HEK293 (cell line): ENCODE measurements at regions not wholly inside any gene's neighbourhood (a gene's known extent, or its start where the extent isn't known, plus 50 kb on each side); places are given as distances from the start of the nearest gene placed in this dataset.

Source experiments
- ZBTB7A ChIP-seq: fragments of 450-650 bp; formaldehyde crosslinking; IDR thresholded peaks from 2 replicates; pipeline ENCODE4 v1.5.1; 2016; ENCODE audit warnings: low read depth, missing biosample characterization, missing genetic modification characterization
- ZFP41 ChIP-seq: fragments of 450-650 bp; formaldehyde crosslinking; IDR thresholded peaks from 2 replicates; pipeline ENCODE4 v1.5.1; 2016; ENCODE audit warnings: missing biosample characterization, missing genetic modification characterization, borderline replicate concordance
- ZNF140 ChIP-seq: fragments of 450-650 bp; formaldehyde crosslinking; IDR thresholded peaks from 2 replicates; pipeline ENCODE4 v1.5.1; 2016; ENCODE audit warnings: missing biosample characterization, missing genetic modification characterization
- ZNF184 ChIP-seq: fragments of 450-650 bp; IDR thresholded peaks from 2 replicates; pipeline ENCODE4 v1.5.1; 2018; ENCODE audit warnings: missing biosample characterization, mild to moderate bottlenecking, missing genetic modification characterization
- ZNF248 ChIP-seq: fragments of 450-650 bp; formaldehyde crosslinking; IDR thresholded peaks from 2 replicates; pipeline ENCODE4 v1.5.1; 2017; ENCODE audit warnings: missing biosample characterization, missing genetic modification characterization
- ZNF274 ChIP-seq, 2 experiments: fragments of 200-500 bp in 1 of 2; fragments of 450-650 bp in 1 of 2; sonication (Bioruptor generic) in 1 of 2; formaldehyde crosslinking in 1 of 2; IDR thresholded peaks; 2 replicates each; pipeline versions ENCODE4 v1.5.1 to v1.6.1; 2014 to 2016; ENCODE audit warnings: borderline replicate concordance in 1 of 2, inconsistent platforms in 1 of 2, low read length in 1 of 2, missing biosample characterization in 1 of 2, missing genetic modification characterization in 1 of 2
- ZNF37A ChIP-seq: fragments of 450-650 bp; IDR thresholded peaks from 2 replicates; pipeline ENCODE4 v1.5.1; 2018; ENCODE audit warnings: missing biosample characterization, missing genetic modification characterization
- ZNF423 ChIP-seq: fragments of 450-650 bp; formaldehyde crosslinking; IDR thresholded peaks from 2 replicates; pipeline ENCODE4 v1.5.1; 2016; ENCODE audit warnings: missing biosample characterization, missing genetic modification characterization
- ZNF501 ChIP-seq: fragments of 450-650 bp; formaldehyde crosslinking; IDR thresholded peaks from 2 replicates; pipeline ENCODE4 v1.5.1; 2016; ENCODE audit warnings: missing biosample characterization, missing genetic modification characterization
- ZNF513 ChIP-seq: fragments of 450-650 bp; IDR thresholded peaks from 2 replicates; pipeline ENCODE4 v1.5.1; 2018; ENCODE audit warnings: missing biosample characterization, missing genetic modification characterization
- ZNF704 ChIP-seq: fragments of 450-650 bp; formaldehyde crosslinking; IDR thresholded peaks from 2 replicates; pipeline ENCODE4 v1.5.1; 2016; ENCODE audit warnings: missing biosample characterization, missing genetic modification characterization
- TF ChIP-seq, protein P1 (sequence below): fragments of 450-650 bp; formaldehyde crosslinking; IDR thresholded peaks from 2 replicates; pipeline ENCODE4 v1.5.1; 2016; ENCODE audit warnings: missing biosample characterization, missing genetic modification characterization
- TF ChIP-seq, protein P2 (sequence below): fragments of 450-650 bp; formaldehyde crosslinking; IDR thresholded peaks from 2 replicates; pipeline ENCODE4 v1.5.1; 2016; ENCODE audit warnings: missing biosample characterization, missing genetic modification characterization
- TF ChIP-seq, protein P3 (sequence below): fragments of 450-650 bp; formaldehyde crosslinking; IDR thresholded peaks from 2 replicates; pipeline ENCODE4 v1.5.1; 2016; ENCODE audit warnings: missing biosample characterization, missing genetic modification characterization

GRCh38 chr3:99504258-99504657, 134.1 kb upstream of the COL8A1 start:
- TF ChIP-seq ZNF501, result no peak
- TF ChIP-seq ZNF423 (tag by site-specific recombination), result no peak
- TF ChIP-seq, protein P1, sequence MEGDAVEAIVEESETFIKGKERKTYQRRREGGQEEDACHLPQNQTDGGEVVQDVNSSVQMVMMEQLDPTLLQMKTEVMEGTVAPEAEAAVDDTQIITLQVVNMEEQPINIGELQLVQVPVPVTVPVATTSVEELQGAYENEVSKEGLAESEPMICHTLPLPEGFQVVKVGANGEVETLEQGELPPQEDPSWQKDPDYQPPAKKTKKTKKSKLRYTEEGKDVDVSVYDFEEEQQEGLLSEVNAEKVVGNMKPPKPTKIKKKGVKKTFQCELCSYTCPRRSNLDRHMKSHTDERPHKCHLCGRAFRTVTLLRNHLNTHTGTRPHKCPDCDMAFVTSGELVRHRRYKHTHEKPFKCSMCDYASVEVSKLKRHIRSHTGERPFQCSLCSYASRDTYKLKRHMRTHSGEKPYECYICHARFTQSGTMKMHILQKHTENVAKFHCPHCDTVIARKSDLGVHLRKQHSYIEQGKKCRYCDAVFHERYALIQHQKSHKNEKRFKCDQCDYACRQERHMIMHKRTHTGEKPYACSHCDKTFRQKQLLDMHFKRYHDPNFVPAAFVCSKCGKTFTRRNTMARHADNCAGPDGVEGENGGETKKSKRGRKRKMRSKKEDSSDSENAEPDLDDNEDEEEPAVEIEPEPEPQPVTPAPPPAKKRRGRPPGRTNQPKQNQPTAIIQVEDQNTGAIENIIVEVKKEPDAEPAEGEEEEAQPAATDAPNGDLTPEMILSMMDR (tag by site-specific recombination), result no peak
- TF ChIP-seq ZNF140, result no peak
- no peak for TF ChIP-seq ZNF248 (tag by site-specific recombination)
- TF ChIP-seq, protein P2, sequence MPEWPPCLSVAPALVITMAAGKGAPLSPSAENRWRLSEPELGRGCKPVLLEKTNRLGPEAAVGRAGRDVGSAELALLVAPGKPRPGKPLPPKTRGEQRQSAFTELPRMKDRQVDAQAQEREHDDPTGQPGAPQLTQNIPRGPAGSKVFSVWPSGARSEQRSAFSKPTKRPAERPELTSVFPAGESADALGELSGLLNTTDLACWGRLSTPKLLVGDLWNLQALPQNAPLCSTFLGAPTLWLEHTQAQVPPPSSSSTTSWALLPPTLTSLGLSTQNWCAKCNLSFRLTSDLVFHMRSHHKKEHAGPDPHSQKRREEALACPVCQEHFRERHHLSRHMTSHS (tag by site-specific recombination), result no peak
- TF ChIP-seq ZNF513 (tag by site-specific recombination), result no peak
- no peak for TF ChIP-seq ZNF704 (tag by site-specific recombination)
- TF ChIP-seq, protein P3, sequence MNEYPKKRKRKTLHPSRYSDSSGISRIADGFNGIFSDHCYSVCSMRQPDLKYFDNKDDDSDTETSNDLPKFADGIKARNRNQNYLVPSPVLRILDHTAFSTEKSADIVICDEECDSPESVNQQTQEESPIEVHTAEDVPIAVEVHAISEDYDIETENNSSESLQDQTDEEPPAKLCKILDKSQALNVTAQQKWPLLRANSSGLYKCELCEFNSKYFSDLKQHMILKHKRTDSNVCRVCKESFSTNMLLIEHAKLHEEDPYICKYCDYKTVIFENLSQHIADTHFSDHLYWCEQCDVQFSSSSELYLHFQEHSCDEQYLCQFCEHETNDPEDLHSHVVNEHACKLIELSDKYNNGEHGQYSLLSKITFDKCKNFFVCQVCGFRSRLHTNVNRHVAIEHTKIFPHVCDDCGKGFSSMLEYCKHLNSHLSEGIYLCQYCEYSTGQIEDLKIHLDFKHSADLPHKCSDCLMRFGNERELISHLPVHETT (tag by site-specific recombination), result no peak
- no peak for TF ChIP-seq ZNF184 (tag by site-specific recombination)
- TF ChIP-seq ZNF274 (IDR thresholded peaks at IDR 0.05; ENCODE audit: low read length), result no peak
- no peak for TF ChIP-seq ZNF274 (tag by site-specific recombination; IDR thresholded peaks at IDR 0.05; ENCODE audit: borderline replicate concordance)
- TF ChIP-seq ZBTB7A (tag by site-specific recombination), result no peak
- no peak for TF ChIP-seq ZFP41 (tag by site-specific recombination)
- TF ChIP-seq ZNF37A (tag by site-specific recombination), result no peak
